Memory B cell (primary cell): ENCODE measurements at regions not wholly inside any gene's neighbourhood (a gene's known extent, or its start where the extent isn't known, plus 50 kb on each side); places are given as distances from the start of the nearest gene placed in this dataset.

ENCODE experiments used
- ATAC-seq: fragments of 150-1000 bp; cut with Tn5 transposase; 2 replicates; pipeline ENCODE4 v1.10.0; 2021; ENCODE audit warnings: low read depth, mild to moderate bottlenecking, moderate library complexity
- DNase-seq, 2 donors: peaks; one replicate each; pipeline ENCODE4 v3.0.0; 2022; ENCODE audit warnings: low spot score in 2 of 2
- H3K27ac Mint-ChIP-seq: one replicate; pipeline ENCODE4 v1.8.0; 2022; ENCODE audit warnings: mild to moderate bottlenecking, moderate library complexity, mixed read lengths
- H3K27me3 Mint-ChIP-seq: one replicate; pipeline ENCODE4 v1.8.0; 2022; ENCODE audit warnings: mixed read lengths
- H3K36me3 Mint-ChIP-seq: one replicate; pipeline ENCODE4 v1.8.0; 2022; ENCODE audit warnings: mild to moderate bottlenecking, mixed read lengths
- H3K4me1 Mint-ChIP-seq: one replicate; pipeline ENCODE4 v1.8.0; 2022; ENCODE audit warnings: mixed read lengths
- H3K4me3 Mint-ChIP-seq: one replicate; pipeline ENCODE4 v1.8.0; 2022; ENCODE audit warnings: mild to moderate bottlenecking, moderate library complexity, mixed read lengths
- H3K9me3 Mint-ChIP-seq: one replicate; pipeline ENCODE4 v1.8.0; 2022; ENCODE audit warnings: mixed read lengths

GRCh38 chr4:182169572-182169971 is 73.6 kb upstream of the TENM3 start:
- no peak overlapping the region for H3K4me3 Mint-ChIP-seq

GRCh38 chr4:182169987-182170386 is 73.2 kb upstream of the TENM3 start:
- ATAC-seq (no peak), DNase-seq (no peak)
- Mint-ChIP-seq H3K9me3 (peaks cover 3% of the 10 kb centered on the region), H3K36me3 (no peaks in the 10 kb centered on the region), H3K4me3 (no peak overlapping the region), H3K27me3 (no peaks in the 10 kb centered on the region), H3K27ac (no peak overlapping the region), H3K4me1 (no peaks in the 10 kb centered on the region)

More at GRCh38 chr4:182169572-182169971, 73.6 kb upstream of the TENM3 start:
- Mint-ChIP-seq H3K9me3 (peaks cover 3% of the 10 kb centered on the region), H3K27ac (no peak overlapping the region), H3K4me1 (no peaks in the 10 kb centered on the region), H3K36me3 (no peaks in the 10 kb centered on the region), H3K27me3 (no peaks in the 10 kb centered on the region)
- no peak for ATAC-seq
- no peak for DNase-seq

- ATAC-seq (no peak), DNase-seq (no peak)
- Mint-ChIP-seq H3K27me3 (no peaks in the 10 kb centered on the region), H3K4me3 (no peak overlapping the region), H3K4me1 (no peaks in the 10 kb centered on the region), H3K27ac (no peak overlapping the region), H3K9me3 (peaks cover 3% of the 10 kb centered on the region), H3K36me3 (no peaks in the 10 kb centered on the region)
Observed at GRCh38 chr4:182170417-182170935, 72.7 kb upstream of the TENM3 start.

- DNase-seq (no peak), ATAC-seq (no peak)
- Mint-ChIP-seq H3K27me3 (no peaks in the 10 kb centered on the region), H3K27ac (no peak overlapping the region), H3K4me3 (no peak overlapping the region), H3K36me3 (no peaks in the 10 kb centered on the region), H3K4me1 (no peaks in the 10 kb centered on the region), H3K9me3 (peaks cover 3% of the 10 kb centered on the region)
Observed at GRCh38 chr4:182174979-182175378, 68.2 kb upstream of the TENM3 start.

- Mint-ChIP-seq H3K36me3 (no peaks in the 10 kb centered on the region), H3K4me3 (no peak overlapping the region), H3K4me1 (no peaks in the 10 kb centered on the region), H3K27ac (no peak overlapping the region), H3K9me3 (peaks cover 3% of the 10 kb centered on the region), H3K27me3 (no peaks in the 10 kb centered on the region)
- ATAC-seq (no peak), DNase-seq (no peak)
Observed at GRCh38 chr4:182175788-182176519, 67.2 kb upstream of the TENM3 start.

- peaks cover 3% of the 10 kb centered on the region for H3K9me3 Mint-ChIP-seq
- no peaks in the 10 kb centered on the region for H3K36me3 Mint-ChIP-seq
- H3K4me3 Mint-ChIP-seq: no peak overlapping the region
- no peaks in the 10 kb centered on the region for H3K27me3 Mint-ChIP-seq
- H3K4me1 Mint-ChIP-seq: no peaks in the 10 kb centered on the region
- DNase-seq (no peak), ATAC-seq (no peak)
- no peak overlapping the region for H3K27ac Mint-ChIP-seq
Observed at GRCh38 chr4:182177166-182177565, 66.0 kb upstream of the TENM3 start.

GRCh38 chr4:182179105-182179504 is 64.1 kb upstream of the TENM3 start:
- Mint-ChIP-seq H3K36me3 (no peaks in the 10 kb centered on the region), H3K27ac (no peak overlapping the region), H3K27me3 (no peaks in the 10 kb centered on the region), H3K4me1 (no peaks in the 10 kb centered on the region), H3K9me3 (no peaks in the 10 kb centered on the region), H3K4me3 (no peak overlapping the region)
- ATAC-seq: no peak
- no peak for DNase-seq

GRCh38 chr4:182179751-182180150 is 63.5 kb upstream of the TENM3 start:
- ATAC-seq (no peak), DNase-seq (no peak)
- no peak overlapping the region for H3K27ac Mint-ChIP-seq
- H3K4me1 Mint-ChIP-seq: no peaks in the 10 kb centered on the region
- no peak overlapping the region for H3K4me3 Mint-ChIP-seq
- no peaks in the 10 kb centered on the region for H3K36me3 Mint-ChIP-seq
- H3K9me3 Mint-ChIP-seq: no peaks in the 10 kb centered on the region
- H3K27me3 Mint-ChIP-seq: no peaks in the 10 kb centered on the region

GRCh38 chr4:182185491-182185890 is 57.7 kb upstream of the TENM3 start:
- Mint-ChIP-seq H3K27ac (no peak overlapping the region), H3K36me3 (no peaks in the 10 kb centered on the region), H3K4me1 (no peaks in the 10 kb centered on the region), H3K9me3 (no peaks in the 10 kb centered on the region), H3K27me3 (no peaks in the 10 kb centered on the region), H3K4me3 (no peak overlapping the region)
- DNase-seq: no peak
- ATAC-seq: no peak

GRCh38 chr4:182187674-182188073 is 55.5 kb upstream of the TENM3 start:
- ATAC-seq (no peak), DNase-seq (no peak)
- no peaks in the 10 kb centered on the region for H3K9me3 Mint-ChIP-seq
- H3K27me3 Mint-ChIP-seq: no peaks in the 10 kb centered on the region
- no peaks in the 10 kb centered on the region for H3K36me3 Mint-ChIP-seq
- no peak overlapping the region for H3K27ac Mint-ChIP-seq
- no peaks in the 10 kb centered on the region for H3K4me1 Mint-ChIP-seq
- H3K4me3 Mint-ChIP-seq: no peak overlapping the region

GRCh38 chr4:182188622-182189021 is 54.6 kb upstream of the TENM3 start:
- no peaks in the 10 kb centered on the region for H3K9me3 Mint-ChIP-seq
- H3K4me1 Mint-ChIP-seq: no peaks in the 10 kb centered on the region
- no peak overlapping the region for H3K4me3 Mint-ChIP-seq
- ATAC-seq (no peak), DNase-seq (no peak)
- no peaks in the 10 kb centered on the region for H3K36me3 Mint-ChIP-seq
- H3K27ac Mint-ChIP-seq: no peak overlapping the region
- H3K27me3 Mint-ChIP-seq: no peaks in the 10 kb centered on the region

- Mint-ChIP-seq H3K36me3 (no peaks in the 10 kb centered on the region), H3K4me3 (no peak overlapping the region), H3K4me1 (no peaks in the 10 kb centered on the region), H3K27me3 (no peaks in the 10 kb centered on the region), H3K9me3 (no peaks in the 10 kb centered on the region), H3K27ac (no peak overlapping the region)
- ATAC-seq (no peak), DNase-seq (no peak)
Observed at GRCh38 chr4:182189103-182189878, 53.9 kb upstream of the TENM3 start.

GRCh38 chr4:182190306-182190705 is 52.9 kb upstream of the TENM3 start:
- Mint-ChIP-seq H3K4me1 (no peaks in the 10 kb centered on the region), H3K27me3 (no peaks in the 10 kb centered on the region), H3K36me3 (no peaks in the 10 kb centered on the region), H3K4me3 (no peak overlapping the region), H3K9me3 (no peaks in the 10 kb centered on the region), H3K27ac (no peak overlapping the region)
- ATAC-seq (no peak), DNase-seq (no peak)

- H3K27me3 Mint-ChIP-seq: no peaks in the 10 kb centered on the region
- H3K9me3 Mint-ChIP-seq: no peaks in the 10 kb centered on the region
- no peak overlapping the region for H3K4me3 Mint-ChIP-seq
- H3K36me3 Mint-ChIP-seq: no peaks in the 10 kb centered on the region
- H3K4me1 Mint-ChIP-seq: no peaks in the 10 kb centered on the region
- no peak overlapping the region for H3K27ac Mint-ChIP-seq
- ATAC-seq (no peak), DNase-seq (no peak)
Observed at GRCh38 chr4:182192511-182193181, 50.6 kb upstream of the TENM3 start.
